Epithelial cell of proximal tubule (primary cell): ENCODE measurements at regions not wholly inside any gene's neighbourhood (a gene's known extent, or its start where the extent isn't known, plus 50 kb on each side); places are given as distances from the start of the nearest gene placed in this dataset.
A peak's percentile ranks its signal among the peaks of the same experiment; 100 is the strongest.
"Not testable (repeated sequence)": the region's sequence is repeated elsewhere in the genome, so short reads cannot be mapped to it uniquely, and the experiment has no call there.

Source experiments
- DNase-seq: peaks from one replicate; pipeline ENCODE4 v3.0.0-alpha.2; 2011; ENCODE audit warnings: low read depth
- H3K4me3 ChIP-seq: 2 replicates; pipeline ENCODE4 v1.5.1; 2011; ENCODE audit warnings: low read depth, mild to moderate bottlenecking, low read length
- TF ChIP-seq, protein P1 (sequence below): conservative IDR thresholded peaks from 2 replicates; pipeline ENCODE4 v1.5.1; 2012; ENCODE audit warnings: low read depth, mild to moderate bottlenecking, low read length

GRCh38 chr1:78726686-78727085, 77.1 kb downstream of the IFI44 start:
- DNase-seq, result no peak
- TF ChIP-seq, protein P1, sequence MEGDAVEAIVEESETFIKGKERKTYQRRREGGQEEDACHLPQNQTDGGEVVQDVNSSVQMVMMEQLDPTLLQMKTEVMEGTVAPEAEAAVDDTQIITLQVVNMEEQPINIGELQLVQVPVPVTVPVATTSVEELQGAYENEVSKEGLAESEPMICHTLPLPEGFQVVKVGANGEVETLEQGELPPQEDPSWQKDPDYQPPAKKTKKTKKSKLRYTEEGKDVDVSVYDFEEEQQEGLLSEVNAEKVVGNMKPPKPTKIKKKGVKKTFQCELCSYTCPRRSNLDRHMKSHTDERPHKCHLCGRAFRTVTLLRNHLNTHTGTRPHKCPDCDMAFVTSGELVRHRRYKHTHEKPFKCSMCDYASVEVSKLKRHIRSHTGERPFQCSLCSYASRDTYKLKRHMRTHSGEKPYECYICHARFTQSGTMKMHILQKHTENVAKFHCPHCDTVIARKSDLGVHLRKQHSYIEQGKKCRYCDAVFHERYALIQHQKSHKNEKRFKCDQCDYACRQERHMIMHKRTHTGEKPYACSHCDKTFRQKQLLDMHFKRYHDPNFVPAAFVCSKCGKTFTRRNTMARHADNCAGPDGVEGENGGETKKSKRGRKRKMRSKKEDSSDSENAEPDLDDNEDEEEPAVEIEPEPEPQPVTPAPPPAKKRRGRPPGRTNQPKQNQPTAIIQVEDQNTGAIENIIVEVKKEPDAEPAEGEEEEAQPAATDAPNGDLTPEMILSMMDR, result no peak
- H3K4me3 ChIP-seq, result no peak overlapping the region

GRCh38 chr1:78728359-78728758, 78.7 kb downstream of the IFI44 start:
- no peak overlapping the region for H3K4me3 ChIP-seq
- no peak for DNase-seq
- TF ChIP-seq, protein P1, result no peak

DNA sequence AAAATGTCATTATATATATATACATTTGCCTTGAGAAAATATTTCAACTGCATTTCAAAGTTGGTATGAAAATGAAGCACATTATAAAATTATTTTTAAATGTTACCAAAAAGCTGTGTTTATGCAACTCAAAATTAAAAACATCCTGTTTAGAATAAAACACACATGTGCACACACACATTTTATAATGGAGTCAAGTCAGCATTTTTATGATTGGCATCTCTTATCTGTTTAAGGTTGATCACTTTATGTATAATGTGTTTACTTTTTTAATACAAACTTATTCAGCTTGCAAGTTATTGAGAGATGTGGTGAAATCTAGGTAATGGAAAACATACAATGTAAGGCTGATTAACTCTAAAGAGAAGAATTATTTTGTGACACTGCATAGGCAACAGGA, 80.4 kb downstream of the IFI44 start:
- no peak for DNase-seq
- TF ChIP-seq, protein P1, result no peak

DNA sequence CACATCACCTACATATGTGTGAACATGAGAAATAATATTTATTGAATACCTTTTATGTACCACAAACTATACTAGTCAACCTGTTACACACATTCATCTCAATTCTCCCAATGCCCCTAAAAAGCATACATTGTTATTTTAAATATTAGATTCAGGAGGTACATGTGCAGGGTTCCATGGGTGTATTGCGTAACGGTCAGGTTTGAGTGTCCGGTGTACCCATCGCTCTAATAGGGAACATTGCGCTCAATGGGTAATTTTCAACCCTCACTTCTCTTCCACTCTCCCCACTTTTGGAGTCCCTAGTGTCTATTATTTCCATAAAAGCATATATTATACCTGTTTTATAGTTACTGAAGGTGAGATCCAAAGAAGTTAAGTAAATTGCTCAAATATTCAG, 82.0 kb downstream of the IFI44 start:
- TF ChIP-seq, protein P1, result no peak
- no peak for DNase-seq
- no peak overlapping the region for H3K4me3 ChIP-seq

More for the DNA sequence above, 80.4 kb downstream of the IFI44 start:
- no peak overlapping the region for H3K4me3 ChIP-seq

DNA sequence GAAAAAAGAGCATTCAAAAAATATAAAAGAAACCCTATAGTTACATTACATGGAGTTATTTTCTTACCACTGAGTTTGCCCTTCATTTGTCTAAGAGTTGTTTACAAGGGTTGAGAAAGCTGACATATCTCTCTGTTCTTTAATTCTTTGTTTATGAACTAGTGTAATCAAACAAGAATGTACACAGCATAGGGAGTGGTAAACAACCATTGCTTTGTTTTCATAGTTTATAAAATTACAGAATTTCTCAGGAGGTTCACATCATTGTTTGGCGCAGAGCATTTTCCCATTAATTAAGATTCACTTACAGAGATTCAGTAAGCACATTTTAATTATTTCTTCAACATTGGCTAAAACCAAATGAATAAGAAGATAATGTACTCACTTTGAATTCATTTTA, 87.6 kb downstream of the IFI44 start:
- TF ChIP-seq, protein P1, result no peak
- DNase-seq, result no peak

GRCh38 chr1:78743626-78744025, 94.0 kb downstream of the IFI44 start:
- no peak for DNase-seq
- no peak overlapping the region for H3K4me3 ChIP-seq
- TF ChIP-seq, protein P1, result peak; percentile 45

More for the DNA sequence above, 87.6 kb downstream of the IFI44 start:
- H3K4me3 ChIP-seq, result no peak overlapping the region

DNA sequence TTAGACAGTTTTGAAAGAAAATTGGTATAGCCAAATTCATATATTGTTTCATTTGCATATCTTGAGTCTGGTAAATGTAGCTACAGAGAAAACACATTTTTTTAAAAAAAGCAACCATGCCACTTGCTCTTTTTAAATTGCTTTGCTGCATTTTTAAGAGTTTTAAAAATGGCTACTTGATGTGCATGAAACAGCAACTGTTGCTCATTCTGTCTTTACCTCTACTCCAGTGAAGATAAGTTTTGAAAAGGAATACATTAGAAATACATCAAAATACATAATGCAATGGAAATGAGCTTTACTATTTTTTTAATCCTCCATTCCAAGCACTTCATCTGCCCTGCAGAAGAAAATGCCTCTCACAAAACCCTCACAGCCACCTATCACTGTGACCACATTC, 95.5 kb downstream of the IFI44 start:
- TF ChIP-seq, protein P1, result no peak
- DNase-seq, result no peak
- H3K4me3 ChIP-seq, result no peak overlapping the region

- DNase-seq, H3K4me3 ChIP-seq: not testable (repeated sequence)
These were observed 104.0 kb downstream of the IFI44 start for GRCh38 chr1:78753679-78754078.
